Lower leg skin (tissue), 3 donors: ENCODE measurements at regions not wholly inside any gene's neighbourhood (a gene's known extent, or its start where the extent isn't known, plus 50 kb on each side); places are given as distances from the start of the nearest gene placed in this dataset.

ENCODE experiments used
- CTCF ChIP-seq, 3 donors: fragments of 450-650 bp; IDR thresholded peaks; one replicate each; pipeline ENCODE4 v1.5.1; 2016; ENCODE audit warnings: antibody characterized with exemption in 3 of 3, mild to moderate bottlenecking in 3 of 3, moderate library complexity in 2 of 3
- POLR2A ChIP-seq, 2 donors: fragments of 450-650 bp; IDR thresholded peaks; one replicate each; pipeline ENCODE4 v1.6.1; 2016 to 2017; ENCODE audit warnings: antibody characterized with exemption in 2 of 2, mild to moderate bottlenecking in 1 of 2, moderate library complexity in 1 of 2

GRCh38 chr4:77493120-77493752 is 112.4 kb upstream of the CXCL13 start:
- TF ChIP-seq CTCF (IDR thresholded peaks at IDR 0.05) (no peak), POLR2A (IDR thresholded peaks at IDR 0.05) (no peak)
